HG03280 (cell line): ENCODE measurements at regions not wholly inside any gene's neighbourhood (a gene's known extent, or its start where the extent isn't known, plus 50 kb on each side); places are given as distances from the start of the nearest gene placed in this dataset.

ENCODE experiments used
- ATAC-seq: cut with Tn5 transposase; IDR thresholded peaks from one replicate; pipeline ENCODE4 v1.9.1; 2021; ENCODE audit warnings: mild to moderate bottlenecking, moderate library complexity; ENCODE audit not compliant: unreplicated experiment

- no peak for ATAC-seq
Observed at GRCh38 chr1:228867108-228867950, 132.1 kb downstream of the RHOU start.

DNA sequence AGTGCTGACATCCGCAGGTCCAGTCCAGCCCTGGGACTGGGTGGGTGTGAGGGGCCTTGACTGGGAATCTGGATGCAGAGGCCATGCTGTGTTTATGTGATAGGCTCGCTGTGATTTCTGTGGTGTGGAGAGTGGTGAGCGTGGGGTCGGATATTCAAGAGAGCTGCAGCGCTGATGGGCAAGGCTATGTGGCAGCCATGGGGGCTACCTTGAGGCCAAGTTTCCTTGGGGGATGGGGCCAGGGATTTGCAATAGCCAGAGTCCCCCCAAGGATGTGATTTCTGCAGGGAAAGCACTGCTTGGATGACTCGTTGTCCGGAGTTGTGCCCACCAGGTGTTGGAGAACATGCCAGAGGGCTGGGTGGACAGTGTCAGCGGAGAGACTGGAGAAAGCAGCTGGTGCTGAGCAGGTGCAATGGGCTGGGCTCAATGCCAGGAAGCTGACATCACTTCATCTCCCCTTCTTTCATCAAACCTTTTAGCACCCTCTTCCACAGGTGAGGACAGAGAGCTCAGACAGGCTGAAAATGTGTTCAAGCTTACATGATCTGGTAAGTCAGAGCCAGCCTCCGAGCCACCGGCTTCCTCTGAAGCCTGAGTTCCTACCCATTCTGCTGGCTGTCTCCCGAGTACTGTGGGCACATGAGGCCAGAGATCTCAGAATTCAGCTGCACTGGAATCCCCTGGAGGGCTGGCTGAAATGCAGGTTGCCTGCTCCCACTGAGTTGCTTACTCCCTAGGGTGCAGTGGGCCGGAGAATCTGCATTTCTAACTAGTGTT lies 132.9 kb downstream of the RHOU start:
- ATAC-seq, result no peak

GRCh38 chr1:228868731-228869024 lies 133.4 kb downstream of the RHOU start:
- no peak for ATAC-seq

DNA sequence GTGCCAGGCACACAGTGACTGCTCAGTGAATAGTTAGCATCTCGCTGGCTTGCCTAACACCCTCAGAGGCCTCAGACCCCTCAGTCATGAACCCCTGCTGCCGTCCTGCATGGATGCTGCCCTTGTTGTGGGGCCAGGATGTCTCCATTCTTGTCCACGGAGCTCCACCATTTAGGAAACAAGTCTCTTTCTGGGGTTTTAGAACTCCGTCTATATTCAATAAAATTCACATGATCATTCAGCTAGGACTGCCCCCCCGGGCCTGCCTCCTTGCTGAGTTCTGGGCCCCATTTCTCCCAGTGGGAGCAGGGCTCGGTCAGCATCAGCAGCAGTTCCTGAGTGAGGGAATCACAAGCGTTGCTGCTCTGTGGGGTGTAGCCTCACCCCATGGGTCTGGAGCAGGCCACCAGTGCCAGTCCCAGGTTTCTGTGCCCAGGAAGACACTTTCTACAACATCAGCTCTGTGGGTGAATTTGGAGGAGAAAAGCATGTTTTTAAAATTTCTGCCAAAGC lies 134.1 kb downstream of the RHOU start:
- ATAC-seq, result no peak

DNA sequence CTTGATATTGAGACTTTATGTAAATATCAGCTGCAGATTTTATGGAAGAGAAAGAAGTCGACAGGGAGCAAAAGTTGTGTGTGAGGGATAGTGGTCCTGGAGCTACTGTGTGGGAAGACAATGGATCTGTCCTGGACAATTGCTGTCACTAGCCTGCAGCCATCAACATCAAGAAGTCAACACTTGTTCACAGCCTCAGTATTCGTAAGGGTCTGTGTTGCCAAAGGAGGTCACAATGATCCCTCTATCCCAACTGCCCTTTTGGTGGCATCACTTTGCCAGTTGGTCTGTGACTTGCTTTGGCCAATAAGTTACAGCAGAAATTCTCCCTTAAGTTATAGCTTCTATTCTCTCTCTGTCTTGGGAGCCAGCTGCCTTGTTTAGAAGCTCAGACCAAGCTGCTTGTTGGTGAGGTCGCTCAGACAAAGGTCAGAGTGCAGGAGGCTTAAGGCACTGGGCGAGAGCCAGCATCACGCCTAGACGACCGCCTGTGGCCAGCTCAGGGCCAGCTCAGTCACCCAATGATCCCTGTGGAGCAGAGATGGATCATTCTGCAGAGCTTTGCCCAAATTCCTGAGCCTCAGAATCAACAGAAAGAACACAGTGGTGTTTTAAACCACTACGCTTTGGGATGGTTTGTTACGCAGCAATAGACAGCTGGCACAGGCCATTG lies 134.9 kb downstream of the RHOU start:
- ATAC-seq, result no peak

DNA sequence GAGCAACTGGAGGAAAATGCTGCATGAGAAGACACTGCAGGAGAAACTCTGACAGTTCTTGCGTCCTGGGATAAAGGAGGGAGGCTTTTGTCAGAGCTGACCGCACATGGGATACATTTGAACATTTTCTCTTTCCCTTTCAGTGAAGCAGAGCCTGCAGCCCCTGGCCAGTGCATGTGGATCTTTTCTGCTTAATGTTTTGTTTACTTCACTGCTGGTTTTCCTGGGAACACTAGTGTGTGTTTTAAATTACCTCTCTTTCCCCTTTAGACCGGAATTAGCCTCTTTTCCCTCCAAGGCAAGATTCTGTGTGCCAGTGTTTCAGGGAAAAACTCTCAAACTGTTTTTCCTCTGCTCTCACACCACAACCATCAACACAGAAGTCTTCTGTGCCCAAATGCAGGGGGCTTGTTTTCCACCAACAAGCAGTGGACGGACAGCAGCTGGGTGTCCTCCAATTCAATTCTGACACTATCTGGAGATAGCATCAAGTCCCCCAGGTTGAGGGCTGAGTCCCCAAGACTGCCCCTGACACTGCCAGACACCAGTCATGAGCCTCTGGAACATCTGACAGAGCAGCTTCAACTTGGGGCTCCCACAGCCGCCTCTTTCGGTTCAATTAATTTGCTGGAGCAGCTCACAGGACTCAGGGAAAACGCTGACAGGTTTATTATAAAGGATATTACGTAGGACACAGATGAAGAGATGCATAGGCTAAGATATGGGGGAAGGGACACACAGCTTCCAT lies 136.2 kb downstream of the RHOU start:
- ATAC-seq, result no peak

GRCh38 chr1:228872080-228872479 lies 136.8 kb downstream of the RHOU start:
- ATAC-seq, result no peak

DNA sequence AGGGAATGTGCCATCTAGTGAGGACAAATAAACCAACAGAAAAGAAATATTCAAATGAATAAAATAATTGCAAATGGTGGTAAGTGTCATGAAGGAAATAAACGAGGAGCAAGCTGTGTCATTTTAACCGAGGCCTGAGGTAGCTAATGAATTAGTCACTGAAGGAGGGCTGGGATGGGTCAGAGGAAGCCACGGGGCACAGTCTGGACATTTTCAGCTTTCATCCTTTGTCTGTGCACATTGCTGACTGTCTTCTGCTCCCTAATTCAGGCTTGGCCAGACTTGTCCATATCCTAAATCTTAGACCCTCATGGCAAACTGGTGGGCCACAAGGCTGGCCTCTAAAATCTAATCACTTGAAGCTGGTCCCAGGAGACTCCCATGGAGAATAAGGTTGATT lies 138.4 kb downstream of the RHOU start:
- ATAC-seq, result no peak

DNA sequence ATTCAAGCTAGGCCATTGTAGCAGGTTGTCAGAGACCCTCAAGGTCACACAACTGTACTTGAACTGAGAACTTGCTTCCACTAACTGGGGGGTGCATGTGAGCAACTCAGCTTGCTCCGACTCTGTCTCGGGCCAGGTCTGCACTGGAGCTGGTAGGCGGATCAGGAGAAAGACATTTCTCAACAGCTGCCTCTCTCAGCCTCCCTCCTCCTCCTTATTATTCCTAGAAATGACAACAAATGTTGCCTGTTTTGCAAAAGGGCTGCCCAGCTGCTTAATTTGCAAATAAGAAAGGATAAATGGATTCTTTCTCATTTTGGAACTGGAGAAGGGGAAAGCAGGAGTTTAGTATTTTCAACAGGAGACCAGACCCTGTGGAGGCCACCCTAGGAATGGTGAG lies 140.5 kb downstream of the RHOU start:
- ATAC-seq, result no peak

DNA sequence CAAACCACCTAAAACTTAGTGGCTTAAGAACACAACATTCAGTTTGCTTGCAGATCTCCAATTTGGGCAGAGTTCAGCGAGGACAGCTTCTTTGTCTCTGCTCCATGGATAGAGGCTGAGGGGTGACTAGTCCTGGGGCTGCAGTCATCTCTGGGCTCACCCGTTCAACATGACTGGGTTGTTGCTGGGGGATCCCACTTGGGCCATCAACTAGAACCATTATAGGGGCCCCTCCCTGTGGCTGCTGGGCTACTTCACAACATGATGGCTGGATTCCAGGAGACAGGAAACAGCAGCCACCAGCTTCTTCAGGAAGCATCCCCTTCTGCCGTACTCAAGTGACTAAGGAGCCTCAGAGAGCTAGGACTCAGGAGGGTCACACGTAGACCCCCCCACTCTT lies 140.9 kb downstream of the RHOU start:
- ATAC-seq, result no peak

DNA sequence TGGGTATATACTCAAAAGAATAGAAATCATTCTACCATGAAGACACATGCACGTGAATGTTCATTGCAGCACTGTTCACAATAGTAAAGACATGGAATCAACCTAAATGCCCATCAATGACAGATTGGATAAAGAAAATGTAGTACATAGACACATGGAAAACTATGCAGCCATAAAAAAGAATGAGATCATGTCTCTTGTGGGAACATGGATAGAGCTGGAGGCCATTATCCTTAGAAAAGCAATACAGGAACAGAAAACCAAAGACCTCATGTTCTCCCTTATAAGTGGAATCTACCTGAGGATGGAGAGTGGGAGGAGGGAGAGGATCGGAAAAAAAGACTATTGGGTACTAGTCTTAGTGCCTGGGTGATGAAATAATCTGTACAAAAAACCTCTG lies 143.9 kb downstream of the RHOU start:
- ATAC-seq, result no peak

DNA sequence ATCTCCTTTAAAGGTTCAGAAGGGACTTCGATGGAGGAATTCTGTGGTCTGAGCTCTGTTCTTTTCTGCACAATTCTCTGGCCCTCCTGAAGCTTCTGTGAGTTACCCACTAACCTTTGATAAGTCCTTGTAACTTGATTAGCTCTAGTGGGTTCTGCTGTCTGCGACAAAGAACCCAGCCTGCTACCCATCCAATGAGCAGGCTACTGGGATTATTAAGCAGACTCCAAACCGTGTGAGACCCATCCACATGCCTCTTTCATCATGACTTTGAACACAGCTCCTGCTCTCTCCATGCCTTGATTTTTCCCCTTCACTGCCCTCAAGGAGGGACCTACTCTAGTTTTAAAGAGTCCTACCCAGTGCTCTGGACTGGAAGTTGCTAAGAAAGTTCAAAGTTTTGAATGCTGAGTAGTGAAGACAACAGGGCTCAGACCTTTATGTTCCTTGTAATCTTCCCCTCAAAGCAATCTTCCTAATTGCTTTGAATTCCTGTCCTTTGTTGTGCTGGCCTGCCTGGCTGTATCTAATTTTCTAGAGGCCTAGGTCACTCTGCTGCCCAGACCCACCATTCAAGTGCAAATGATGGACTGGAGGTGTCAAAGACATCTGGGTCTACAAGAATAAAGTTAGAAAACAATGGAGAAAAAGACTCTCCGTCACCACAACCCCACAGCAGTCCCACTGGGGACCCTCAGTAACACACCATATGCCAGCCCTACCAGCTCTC lies 146.9 kb downstream of the RHOU start:
- no peak for ATAC-seq

DNA sequence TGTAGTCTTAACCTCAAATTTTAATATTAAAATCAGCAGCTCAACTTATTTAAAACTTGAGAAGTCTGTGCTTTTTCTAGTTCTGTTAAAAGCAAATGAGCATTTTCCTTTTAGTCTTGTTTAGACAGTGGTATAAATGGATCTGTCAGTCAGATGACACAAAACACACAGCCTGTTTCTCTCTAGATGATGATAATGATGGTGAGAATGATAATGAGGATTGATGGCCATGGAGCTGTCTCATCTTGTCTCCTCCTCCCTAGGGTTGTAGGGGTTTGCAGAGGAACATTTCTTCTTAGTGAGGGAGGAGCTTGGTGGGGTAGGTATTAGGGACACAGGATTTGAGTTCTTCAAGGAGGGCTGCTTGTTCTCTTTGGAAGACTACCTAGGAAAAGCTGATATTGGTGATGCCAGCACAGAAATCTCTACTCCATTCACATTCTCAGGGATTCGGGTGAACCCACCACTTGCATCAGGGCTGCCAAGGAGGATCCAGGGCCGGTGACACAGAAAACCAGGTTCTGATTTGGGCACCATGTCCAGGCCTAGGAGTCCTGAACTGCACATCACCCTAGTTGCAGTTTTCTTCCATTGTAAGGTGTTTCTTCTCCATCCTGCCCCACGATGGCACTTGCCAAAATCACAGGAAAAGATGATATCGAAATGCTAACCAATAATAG lies 147.6 kb downstream of the RHOU start:
- no peak for ATAC-seq

GRCh38 chr1:228883535-228883934 lies 148.3 kb downstream of the RHOU start:
- ATAC-seq, result no peak

GRCh38 chr1:228884196-228884595 lies 148.9 kb downstream of the RHOU start:
- no peak for ATAC-seq

DNA sequence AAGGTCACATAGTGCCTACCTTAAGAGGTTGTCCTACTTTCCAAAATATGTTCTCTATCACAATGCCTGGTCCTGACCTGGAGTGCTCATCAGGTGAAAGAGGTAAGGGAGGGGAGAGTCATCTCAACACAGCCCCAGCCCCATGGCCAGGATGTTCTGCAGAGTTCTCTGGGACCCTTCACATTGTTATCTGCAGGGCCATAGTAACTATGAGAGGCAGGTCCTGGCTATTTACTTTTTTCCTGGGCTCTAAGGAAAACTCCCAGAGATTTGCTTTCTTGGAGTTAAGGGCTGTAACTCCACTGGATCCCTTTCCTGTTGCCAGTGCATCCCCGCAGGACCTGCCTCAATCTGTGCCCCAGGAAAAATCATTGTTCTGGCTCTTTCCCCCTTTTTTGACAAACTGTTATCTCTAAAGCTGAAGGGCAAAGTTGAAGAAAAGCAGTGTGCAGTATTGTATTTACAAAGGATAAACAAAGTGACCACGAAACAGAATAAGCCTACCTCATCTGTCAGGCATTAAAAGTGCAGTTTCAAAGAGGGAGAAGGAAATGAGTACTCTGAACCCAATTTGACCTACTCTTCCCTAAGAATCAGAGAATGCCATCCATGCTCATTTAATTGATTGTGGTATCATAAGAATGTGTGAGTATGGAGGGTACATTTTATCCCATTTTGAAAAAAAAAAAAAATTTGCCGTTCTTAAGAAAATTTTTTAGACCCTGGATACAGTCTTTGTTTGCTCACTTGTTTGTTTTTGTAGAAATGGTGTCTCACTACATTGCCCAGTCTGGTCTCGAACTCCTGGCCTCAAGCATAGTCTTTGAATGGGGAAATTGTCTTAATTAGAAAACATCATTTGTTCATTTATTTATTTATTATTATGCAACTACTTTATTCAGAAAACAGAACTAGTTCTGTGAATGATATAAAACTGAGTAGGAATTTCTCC lies 149.6 kb downstream of the RHOU start:
- ATAC-seq, result no peak

- no peak for ATAC-seq
Observed at GRCh38 chr1:228885845-228886244, 150.6 kb downstream of the RHOU start.

- ATAC-seq, result no peak
Observed at GRCh38 chr1:228887101-228887500, 151.8 kb downstream of the RHOU start.

- no peak for ATAC-seq
Observed at GRCh38 chr1:228887960-228888359, 152.7 kb downstream of the RHOU start.
